ENCODE measurements at regions not wholly inside any gene's neighbourhood (a gene's known extent, or its start where the extent isn't known, plus 50 kb on each side); places are given as distances from the start of the nearest gene placed in this dataset.

DNA sequence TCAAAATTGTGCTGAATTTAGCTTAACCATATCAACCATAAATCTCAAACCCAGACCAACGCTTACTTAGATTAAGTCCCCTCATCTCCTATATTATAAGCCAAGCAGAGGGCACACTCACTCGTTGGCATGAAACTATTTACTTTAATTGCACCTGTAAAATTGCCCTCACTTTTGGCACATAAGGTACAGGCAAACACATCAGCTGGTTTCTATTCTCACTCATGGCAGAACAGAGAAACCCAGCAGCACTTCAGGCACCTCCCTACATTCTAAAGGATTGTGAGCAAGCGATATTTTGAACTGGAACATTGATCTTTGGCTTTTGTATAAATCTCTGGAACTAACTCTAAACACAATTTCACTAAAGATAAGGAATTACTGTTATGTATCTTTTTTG, 845.6 kb upstream of the CDH6 start:
- TF ChIP-seq, protein P1, sequence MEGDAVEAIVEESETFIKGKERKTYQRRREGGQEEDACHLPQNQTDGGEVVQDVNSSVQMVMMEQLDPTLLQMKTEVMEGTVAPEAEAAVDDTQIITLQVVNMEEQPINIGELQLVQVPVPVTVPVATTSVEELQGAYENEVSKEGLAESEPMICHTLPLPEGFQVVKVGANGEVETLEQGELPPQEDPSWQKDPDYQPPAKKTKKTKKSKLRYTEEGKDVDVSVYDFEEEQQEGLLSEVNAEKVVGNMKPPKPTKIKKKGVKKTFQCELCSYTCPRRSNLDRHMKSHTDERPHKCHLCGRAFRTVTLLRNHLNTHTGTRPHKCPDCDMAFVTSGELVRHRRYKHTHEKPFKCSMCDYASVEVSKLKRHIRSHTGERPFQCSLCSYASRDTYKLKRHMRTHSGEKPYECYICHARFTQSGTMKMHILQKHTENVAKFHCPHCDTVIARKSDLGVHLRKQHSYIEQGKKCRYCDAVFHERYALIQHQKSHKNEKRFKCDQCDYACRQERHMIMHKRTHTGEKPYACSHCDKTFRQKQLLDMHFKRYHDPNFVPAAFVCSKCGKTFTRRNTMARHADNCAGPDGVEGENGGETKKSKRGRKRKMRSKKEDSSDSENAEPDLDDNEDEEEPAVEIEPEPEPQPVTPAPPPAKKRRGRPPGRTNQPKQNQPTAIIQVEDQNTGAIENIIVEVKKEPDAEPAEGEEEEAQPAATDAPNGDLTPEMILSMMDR (IDR thresholded peaks at IDR 0.05): no peak
- TF ChIP-seq POLR2A (IDR thresholded peaks at IDR 0.05) (no peak), POLR2AphosphoS5 (IDR thresholded peaks at IDR 0.05) (no peak)
